GM18873 (cell line): ENCODE measurements at regions not wholly inside any gene's neighbourhood (a gene's known extent, or its start where the extent isn't known, plus 50 kb on each side); places are given as distances from the start of the nearest gene placed in this dataset.

Experiments used
- ATAC-seq: cut with Tn5 transposase; IDR thresholded peaks from one replicate; pipeline ENCODE4 v1.9.1; 2021; ENCODE audit warnings: mild to moderate bottlenecking, moderate library complexity, moderate number of reproducible peaks; ENCODE audit not compliant: unreplicated experiment, low FRiP score

DNA sequence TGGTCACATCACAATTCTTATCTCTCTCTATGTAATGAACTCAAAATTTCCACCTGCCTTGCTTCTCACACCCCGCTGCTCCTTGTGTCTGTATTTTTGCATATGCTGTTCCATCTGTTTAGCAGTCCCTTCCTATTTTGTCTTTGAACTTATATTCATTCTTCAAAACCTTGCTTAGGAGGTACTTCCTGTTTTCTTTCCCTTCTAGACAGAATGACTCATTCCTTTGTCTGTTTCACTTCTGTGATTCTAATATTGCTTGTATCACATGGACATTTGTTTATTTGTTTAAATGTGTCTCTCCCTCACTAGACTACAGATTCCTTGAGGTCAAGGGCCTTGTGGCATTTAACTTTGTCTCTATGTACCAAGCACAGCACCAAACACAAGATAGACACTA lies 424.2 kb downstream of the ETNK1 start:
- ATAC-seq = peak; percentile 68

DNA sequence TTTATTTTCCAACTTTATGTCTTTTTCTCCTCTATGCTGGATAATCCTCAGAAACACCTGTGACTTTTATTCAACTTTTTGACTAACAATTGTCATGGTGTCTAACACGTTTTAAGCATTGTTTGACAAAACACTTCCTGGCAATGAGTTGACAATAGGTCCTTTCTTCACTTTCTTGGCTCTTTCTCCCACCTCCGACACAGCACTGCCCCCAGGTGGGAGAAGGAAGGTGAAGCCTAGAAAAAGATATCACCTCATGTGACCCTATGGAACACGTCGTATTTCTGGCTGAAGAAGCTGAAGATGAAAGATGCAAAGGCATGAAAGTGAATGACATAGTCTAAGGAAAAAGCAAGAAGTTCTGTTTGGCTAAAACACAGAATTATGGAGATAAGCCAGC lies 430.0 kb downstream of the ETNK1 start:
- ATAC-seq = no peak

DNA sequence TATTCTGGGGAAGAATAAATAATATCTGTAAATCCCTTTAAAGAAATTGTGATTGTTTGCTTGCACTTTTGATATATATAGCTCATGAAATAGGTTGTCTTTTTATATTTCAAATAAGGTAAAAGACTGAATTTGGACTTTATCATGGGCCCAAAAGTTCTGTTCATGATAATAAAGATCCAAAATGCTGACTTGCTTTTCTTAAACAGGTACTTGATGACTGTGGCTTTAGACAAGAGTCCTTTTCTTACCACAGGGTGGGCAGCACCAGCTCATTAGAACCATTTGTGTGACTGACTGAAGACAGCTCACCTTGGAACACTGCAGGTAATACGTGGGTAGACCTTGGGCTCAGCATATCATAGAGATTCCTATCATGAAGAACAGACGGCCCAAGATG lies 432.6 kb downstream of the ETNK1 start:
- no peak for ATAC-seq

DNA sequence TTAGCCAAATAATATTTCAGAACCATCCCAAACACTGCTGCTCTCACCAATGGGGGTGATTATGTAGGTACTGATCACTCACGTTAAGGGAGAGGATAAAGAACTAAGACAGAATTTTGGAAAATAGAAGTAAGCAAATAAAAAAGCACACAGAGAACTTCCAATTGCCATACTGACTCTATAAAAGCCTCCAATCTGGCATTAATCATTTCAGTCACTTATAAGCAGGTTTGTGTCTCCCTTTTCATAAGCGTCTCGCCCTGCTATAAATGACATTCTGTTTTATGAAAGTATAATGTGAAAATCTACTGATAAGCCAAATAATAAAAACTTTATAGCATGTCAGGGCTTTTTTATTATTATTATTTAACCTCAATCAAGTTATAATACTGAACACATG lies 435.2 kb downstream of the ETNK1 start:
- ATAC-seq = no peak

DNA sequence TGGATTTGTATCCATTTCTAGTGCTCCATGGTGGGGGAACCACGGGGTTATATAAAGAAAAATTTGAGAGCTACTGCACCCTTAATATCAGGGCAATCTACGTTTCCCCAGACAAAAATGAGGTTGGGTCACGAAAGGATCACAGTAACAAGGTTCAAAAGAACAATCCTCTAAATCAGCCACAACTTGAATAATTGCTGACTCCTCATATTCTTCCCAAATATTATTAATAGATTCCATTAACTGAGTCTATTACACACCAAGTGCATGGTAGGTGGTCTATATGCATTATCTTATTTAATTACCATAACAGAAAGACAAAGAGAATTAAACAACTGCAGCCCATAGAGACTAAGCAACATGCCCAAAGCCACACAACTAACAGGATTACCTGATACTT lies 438.2 kb downstream of the ETNK1 start:
- ATAC-seq = no peak

DNA sequence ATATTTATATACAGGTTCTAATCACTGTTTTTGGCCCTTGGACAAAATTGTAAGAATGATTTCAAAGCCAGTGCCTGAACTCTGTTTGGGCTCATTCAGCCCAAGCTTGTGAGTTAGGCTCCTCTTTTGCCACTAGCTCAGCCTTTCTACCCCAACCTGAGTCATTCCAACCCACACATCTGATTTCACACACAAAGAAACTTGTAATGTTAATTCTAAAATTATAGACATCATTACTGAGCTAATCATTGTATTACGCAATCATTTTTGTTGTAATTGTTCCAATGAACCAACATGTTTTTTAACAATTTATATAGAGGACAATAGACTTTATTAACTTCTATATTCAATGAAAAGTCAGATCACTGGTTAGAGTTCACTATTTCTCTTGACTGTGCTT lies 441.1 kb downstream of the ETNK1 start:
- ATAC-seq = no peak

DNA sequence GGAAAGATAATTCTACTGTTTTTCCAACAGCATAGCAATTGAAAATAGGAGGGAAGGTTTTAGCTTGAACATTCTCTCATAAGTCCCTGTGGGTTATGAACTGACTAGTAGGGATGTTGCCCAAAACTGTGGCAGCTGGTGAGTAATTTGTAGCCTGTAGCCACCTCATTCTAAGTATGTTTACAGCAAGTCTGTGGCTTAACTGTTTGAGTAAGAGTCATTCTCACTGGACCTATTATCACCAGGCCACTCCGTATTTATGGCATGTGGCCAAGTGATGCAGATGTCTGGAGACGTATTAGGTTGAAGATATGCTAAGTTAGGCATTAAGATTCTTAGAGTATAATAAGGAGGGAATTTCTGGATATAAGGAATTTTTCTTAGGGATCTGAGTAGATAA lies 458.3 kb downstream of the ETNK1 start:
- peak; percentile 75 for ATAC-seq

DNA sequence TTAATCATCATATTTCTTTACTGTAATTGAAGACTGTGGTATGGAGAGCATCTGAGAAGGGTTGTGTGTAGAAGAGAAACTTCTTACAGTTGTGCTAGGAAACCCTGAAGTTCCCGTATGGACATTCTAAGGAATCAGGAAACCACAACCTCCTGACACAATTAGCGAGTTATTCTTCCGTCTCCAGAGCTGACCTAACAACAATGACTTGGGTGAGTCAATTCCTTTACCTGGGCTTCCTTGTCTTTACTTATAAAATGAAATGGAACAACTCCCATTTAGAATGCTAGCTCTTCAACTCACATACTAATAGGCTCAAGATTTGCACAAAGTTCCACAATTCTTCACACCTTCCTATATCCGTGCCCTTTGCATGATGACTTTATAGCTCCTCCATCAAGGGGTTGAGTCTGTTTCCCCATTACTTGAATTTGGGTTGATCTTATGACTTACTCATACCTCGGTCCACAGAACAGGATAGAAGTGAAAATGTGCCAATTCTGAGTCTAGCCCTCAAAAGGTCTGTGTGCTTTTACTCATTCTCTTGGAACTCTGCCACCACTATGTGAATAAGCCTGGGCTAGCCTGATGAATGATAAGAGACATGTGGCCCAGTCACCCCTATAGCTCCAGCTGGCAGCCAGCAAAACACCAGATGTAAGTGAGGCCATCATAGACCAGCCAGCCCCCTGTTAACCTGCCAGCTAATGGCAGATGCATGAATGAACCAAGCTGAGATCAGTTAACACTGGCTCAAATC lies 459.4 kb downstream of the ETNK1 start:
- no peak for ATAC-seq

DNA sequence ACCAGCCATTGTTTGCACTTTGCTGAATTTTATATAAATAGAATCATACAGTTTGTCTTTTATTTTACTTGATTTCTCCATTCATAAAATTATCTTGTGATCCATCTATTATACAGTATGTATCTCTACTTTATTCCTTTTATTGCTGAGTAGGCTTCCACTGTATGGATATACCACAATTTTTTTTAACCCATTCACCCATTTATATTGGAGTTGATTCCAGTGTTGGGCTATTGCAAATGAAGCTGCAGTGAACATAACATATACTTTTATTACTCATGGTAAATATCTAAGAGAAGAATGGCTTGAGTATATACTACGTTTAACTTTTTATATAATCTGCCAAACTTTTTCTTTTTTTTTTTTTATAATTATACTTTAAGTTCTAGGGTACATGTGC lies 463.6 kb downstream of the ETNK1 start:
- no peak for ATAC-seq

DNA sequence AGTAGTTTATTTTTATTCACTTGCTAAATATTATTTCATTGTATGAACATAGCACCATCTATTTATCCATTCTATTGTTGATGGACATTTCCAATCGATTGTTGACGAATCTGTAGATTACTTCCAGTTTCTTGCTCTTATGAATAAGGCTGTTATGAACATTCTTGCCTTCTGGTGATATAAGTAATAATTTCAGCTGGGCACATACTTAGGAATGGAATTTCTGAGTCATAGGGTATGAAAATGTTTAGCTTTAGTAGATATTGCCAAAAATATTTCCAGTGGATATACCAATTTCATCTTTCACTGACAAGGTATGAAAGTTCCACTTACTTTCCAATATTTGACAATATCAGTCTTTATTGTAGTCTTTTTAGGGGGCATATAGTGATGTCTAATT lies 468.5 kb downstream of the ETNK1 start:
- ATAC-seq = no peak

DNA sequence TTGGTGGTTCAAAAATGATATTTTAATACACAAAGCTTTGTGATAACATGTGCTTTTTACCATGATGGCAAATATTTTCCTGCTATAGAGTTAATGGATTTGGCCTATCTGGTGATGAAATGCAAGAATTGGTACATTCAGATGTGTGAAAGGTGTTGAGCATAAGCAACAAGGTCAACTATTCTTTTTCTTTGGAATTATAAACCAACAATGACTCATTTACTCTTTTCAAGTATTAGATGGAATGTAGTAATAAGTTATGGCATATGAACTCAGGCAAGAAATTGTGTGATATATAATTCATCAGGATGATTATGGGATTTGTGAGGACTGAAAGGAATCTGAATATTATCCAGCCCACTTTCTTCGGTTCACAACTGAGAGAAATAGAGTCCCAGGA lies 471.4 kb downstream of the ETNK1 start:
- no peak for ATAC-seq

DNA sequence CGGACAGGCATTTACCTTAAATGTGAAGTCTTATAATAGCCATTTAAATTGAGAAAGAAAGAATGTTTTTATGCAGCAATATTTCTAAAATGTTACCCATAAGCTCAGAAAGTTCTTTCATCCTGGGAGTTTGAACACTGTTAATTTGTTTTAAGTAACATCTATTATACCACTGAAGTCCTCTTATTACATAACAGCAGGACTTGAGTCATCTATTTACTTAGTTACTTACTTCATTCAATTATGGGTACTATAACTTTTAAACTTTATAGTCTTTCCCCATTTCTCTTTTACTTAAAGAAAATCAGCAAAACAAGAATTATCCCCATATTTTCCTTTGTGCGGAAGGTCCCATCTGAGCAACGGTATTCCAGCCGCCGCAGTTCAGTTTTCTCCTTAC lies 473.1 kb downstream of the ETNK1 start:
- ATAC-seq = no peak

DNA sequence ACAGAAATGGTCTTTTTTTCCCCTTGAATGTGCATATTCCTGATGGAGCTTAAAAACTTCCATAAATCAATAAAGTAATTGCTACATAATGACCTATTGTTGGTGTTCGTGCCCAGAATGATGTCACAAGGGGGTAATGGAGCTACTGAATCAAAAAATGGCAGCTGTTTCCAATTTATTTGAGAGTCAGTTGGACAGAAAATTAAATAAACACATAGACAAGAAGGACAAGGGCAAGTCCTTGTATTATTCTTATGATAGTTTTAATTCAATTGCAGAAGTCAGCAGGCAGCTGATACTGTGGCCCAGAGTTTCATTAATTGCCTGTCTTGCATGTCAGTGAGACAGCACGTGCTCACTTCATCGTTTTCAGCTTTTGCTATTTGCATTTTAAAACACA lies 473.5 kb downstream of the ETNK1 start:
- no peak for ATAC-seq

DNA sequence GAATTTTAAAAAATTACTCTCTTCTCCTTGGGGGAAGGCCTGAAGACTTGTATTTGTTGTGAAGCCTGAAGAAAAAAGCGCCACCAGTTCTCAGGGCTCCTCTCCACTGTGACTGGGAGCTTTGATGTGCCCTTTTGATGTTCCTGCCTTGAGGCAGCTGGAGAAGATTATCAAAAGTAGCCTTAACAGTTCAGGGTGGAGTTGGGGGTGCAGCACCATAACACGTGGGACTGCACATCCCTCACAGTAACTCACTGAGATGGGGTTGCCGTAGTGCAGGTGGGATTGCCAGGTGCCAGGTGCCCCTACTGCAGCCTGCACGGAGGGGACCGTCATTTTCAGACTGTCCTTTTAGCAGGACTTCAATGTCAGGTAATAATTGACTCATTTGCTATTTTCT lies 474.1 kb downstream of the ETNK1 start:
- no peak for ATAC-seq

DNA sequence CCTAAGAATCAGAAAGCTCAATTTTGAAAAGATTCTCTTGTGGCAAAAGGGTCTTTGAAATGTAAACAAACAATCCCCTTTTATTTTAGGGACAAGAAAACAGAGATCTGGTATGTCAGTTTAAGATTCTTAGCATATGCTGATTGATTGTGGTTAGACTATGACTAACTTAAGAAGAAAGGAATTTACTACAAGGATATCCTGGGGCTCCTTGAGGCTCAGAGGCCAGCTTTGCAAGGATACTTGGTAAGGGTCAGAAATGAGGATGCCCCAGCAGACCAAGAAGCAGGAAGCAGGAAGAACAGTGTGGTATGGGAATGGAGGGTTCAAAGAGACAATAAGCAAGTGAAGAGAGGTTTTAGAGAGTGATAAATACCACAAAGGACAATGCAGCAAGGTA lies 474.6 kb downstream of the ETNK1 start:
- ATAC-seq = no peak

DNA sequence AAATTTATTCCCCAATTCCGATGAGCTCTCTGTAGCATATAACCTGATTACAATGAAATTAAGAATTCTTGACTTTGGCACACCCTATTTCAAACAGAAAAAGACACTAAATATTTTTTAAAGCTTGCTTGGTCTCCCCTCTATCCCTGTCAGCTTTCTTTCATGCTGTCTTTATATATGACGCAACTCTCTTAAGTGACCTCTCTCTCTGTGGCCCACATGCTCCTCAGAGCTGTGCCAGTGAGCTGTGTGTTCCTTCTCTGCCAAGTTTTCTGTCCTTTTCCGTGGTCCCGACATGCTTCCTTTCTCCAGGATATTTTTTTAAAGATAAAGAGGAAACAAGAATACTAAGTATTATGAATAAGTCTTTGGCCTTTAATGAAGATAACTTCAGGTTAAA lies 484.0 kb downstream of the ETNK1 start:
- no peak for ATAC-seq

DNA sequence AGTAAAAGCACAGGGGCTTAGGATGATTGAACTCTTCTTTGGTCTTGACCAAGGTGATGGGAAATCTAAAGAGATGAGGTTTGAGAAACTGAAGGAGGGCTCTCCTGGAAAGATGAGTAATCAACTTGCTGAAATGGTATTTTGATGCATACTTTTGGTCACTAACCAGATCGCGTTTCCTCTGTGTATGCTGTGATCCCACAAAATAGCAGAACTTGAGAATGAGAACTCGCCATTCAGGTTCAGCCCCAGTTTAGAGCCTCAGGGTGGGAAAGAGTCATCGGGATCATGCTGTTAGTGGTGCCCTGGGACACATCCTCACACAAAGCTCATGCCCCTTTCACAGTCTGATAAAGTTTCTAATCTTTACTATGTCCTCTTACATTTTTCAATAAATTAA lies 488.8 kb downstream of the ETNK1 start:
- no peak for ATAC-seq

DNA sequence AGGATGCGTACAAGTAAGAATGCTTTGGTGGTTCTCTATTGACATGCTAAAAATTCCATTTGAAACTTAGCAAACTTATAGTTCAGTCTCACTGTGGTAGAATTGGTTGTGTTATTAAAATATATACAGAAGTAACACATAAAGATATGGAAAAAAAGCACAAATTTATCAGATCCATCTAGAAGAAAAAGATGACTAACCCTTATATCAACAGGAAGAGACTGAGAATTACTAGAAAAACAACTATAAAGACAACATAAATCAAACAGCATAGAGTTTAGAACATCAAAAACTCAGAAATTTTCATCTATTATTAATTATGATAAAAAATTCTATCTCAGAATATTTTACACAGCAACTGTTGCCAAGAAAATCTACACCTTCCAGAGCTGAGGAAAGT lies 491.0 kb downstream of the ETNK1 start:
- ATAC-seq = no peak

DNA sequence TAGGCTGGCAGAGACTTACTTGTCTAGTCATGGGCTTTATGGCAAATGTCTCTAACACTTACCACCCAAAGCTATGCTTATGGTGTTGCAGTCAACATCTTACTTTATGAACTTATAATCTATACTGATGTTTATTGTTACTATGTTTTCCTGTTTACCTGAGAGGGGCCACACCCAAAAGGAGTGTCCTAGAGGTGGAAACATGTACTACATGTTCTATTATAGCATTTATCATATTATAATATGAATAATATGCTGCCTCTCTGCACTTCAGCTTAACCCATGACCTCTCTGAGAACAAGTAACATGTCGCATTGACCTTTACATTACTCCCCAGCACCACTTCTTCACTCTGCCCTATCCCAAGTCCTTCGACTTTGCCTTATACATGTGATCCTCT lies 501.8 kb downstream of the ETNK1 start:
- ATAC-seq = no peak

DNA sequence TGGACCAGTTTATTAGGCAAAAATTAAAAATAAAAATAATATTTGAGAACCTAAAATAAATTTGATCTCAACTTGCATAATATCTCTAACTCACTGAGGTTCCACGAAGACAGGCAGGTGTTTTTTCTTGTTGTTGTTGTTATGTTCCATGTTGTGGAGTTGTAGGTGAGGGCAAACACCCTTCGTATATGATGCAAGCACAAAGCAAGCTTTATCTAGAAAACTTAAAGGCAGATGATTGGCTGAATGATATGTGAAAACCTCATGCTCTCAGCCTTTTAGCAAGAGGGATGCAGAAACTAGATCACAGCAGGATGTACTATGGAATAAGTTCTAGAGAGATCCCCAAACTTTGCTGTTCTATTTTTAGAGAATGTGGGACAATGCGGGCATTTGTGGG lies 502.7 kb downstream of the ETNK1 start:
- no peak for ATAC-seq

DNA sequence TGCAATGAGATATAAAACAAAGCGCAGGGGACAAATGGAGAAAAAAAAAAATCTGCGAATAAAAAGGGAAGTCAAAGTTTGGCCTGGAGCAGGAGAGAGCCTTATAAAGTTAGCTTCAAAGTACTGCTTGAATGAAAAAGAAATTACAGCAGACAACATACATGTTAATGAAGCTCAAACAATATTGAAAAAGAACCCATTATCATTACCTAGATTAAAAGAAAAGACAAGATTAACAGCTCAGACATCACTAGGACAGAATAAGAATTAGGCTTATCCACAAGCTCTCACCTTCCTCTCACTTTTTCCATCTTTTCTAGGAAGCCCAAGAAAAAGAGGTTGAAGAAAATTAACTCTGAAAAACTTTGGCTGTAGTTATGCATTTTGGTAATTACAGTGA lies 503.5 kb downstream of the ETNK1 start:
- ATAC-seq = no peak

DNA sequence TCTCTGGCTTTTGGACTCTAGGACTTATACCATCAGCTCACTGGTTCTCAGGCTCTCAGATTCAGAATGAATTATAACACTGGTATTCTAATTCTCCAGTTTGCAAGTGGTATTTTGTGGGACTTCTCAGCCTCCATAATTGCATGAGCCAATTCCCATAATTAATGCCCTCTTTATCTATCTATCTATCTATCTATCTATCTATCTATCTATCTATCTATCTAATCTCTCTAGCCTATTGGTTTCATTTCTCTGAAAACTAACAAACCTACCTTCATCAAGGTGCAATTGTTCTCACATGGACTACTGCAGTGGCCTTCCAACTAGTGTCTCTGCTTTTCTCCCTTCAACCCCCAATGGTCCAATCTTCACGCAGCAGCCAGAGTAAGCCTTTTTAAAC lies 507.4 kb downstream of the ETNK1 start:
- no peak for ATAC-seq

DNA sequence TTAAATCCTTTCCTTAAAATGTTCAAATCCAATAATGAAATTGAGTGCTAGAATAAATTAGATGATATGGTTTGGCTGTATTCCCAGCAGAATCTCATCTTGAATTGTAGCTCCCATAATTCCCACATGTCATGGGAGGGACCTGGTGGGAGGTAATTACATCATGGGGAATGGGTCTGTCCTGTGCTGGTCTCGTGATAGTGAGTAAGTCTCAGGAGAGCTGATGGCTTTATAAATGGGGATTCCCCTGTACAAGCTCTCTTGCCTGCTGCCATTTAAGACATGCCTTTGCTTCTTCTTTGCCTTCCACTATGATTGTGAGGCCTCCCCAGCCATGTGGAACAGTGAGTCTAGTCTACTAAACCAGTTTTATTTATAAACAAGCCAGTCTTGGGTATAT lies 508.5 kb downstream of the ETNK1 start:
- ATAC-seq = no peak
